IMR-90 (cell line): ENCODE measurements at regions not wholly inside any gene's neighbourhood (a gene's known extent, or its start where the extent isn't known, plus 50 kb on each side); places are given as distances from the start of the nearest gene placed in this dataset.

Source experiments
- ATAC-seq: fragments of 200-7000 bp; cut with Tn5 transposase; 2 replicates; pipeline ENCODE4 v1.9.1; 2020; ENCODE audit warnings: low read depth, mild to moderate bottlenecking, moderate library complexity
- BruUV-seq: library from RNA; stranded (reverse); fragments of 400-500 nt; replicated peaks from 2 replicates; lab custom pipeline; 2021; lab: Mats Ljungman, UMichigan
- CTCF ChIA-PET: fragments of 300-600 bp; formaldehyde crosslinking; extraction: SDS; loops from one replicate; lab custom pipeline; 2021; ENCODE audit warnings: antibody characterized with exemption; lab: Yijun Ruan, JAX
- POLR2A ChIA-PET: fragments of 300-600 bp; sonication (Branson Sonifier 250); formaldehyde crosslinking; loops from one replicate; lab custom pipeline; 2022; ENCODE audit warnings: antibody characterized with exemption; ENCODE audit not compliant: unreplicated experiment; lab: Charles Lee
- DNase-seq: peaks from one replicate; pipeline ENCODE4 v3.0.0; 2013
- H2AFZ ChIP-seq: replicated peaks from 2 replicates; pipeline ENCODE3; 2013; ENCODE audit warnings: low read length, mild to moderate bottlenecking; ENCODE audit not compliant: poor library complexity
- H2AK5ac ChIP-seq: 2 replicates; pipeline ENCODE4 v1.6.1; 2013; ENCODE audit warnings: low read depth, low read length, inconsistent platforms
- H2AK9ac ChIP-seq: replicated peaks from 2 replicates; pipeline ENCODE3; 2013; ENCODE audit warnings: mild to moderate bottlenecking, low read depth, low read length, moderate library complexity; ENCODE audit not compliant: poor library complexity
- H2BK120ac ChIP-seq: 2 replicates; pipeline ENCODE4 v1.6.1; 2013; ENCODE audit warnings: low read depth, low read length, inconsistent platforms
- H2BK15ac ChIP-seq: 3 replicates; pipeline ENCODE4 v1.6.1; 2013; ENCODE audit warnings: low read depth, low read length, inconsistent platforms
- H2BK20ac ChIP-seq: 2 replicates; pipeline ENCODE4 v1.6.1; 2013; ENCODE audit warnings: low read depth, mild to moderate bottlenecking, inconsistent platforms, low read length, moderate library complexity
- H2BK5ac ChIP-seq: 2 replicates; pipeline ENCODE4 v1.6.1; 2013; ENCODE audit warnings: mild to moderate bottlenecking, low read depth, low read length, inconsistent platforms; ENCODE audit not compliant: poor library complexity, severe bottlenecking
- H3K14ac ChIP-seq: replicated peaks from 2 replicates; pipeline ENCODE4 v1.6.1; 2013; ENCODE audit warnings: low read depth, low read length, inconsistent platforms
- H3K18ac ChIP-seq: 2 replicates; pipeline ENCODE4 v1.6.1; 2013; ENCODE audit warnings: low read depth, low read length, control low read depth
- H3K23ac ChIP-seq: 2 replicates; pipeline ENCODE4 v1.6.1; 2013; ENCODE audit warnings: low read depth, low read length, inconsistent platforms
- H3K27ac ChIP-seq: 2 replicates; pipeline ENCODE4 v1.5.1; 2013; ENCODE audit warnings: mild to moderate bottlenecking, control low read depth, low read length; ENCODE audit not compliant: insufficient read depth
- H3K27me3 ChIP-seq: 2 replicates; pipeline ENCODE4 v1.6.1; 2013; ENCODE audit warnings: low read length; ENCODE audit not compliant: control insufficient read depth, insufficient read depth
- H3K36me3 ChIP-seq: 2 replicates; pipeline ENCODE4 v1.6.1; 2013; ENCODE audit warnings: low read length, mixed read lengths; ENCODE audit not compliant: control insufficient read depth, insufficient read depth
- H3K4ac ChIP-seq: 2 replicates; pipeline ENCODE4 v1.6.1; 2013; ENCODE audit warnings: low read depth, low read length, inconsistent platforms
- H3K4me1 ChIP-seq: 2 replicates; pipeline ENCODE4 v1.6.1; 2013; ENCODE audit warnings: low read length, mixed read lengths; ENCODE audit not compliant: control insufficient read depth, insufficient read depth
- H3K4me2 ChIP-seq: 2 replicates; pipeline ENCODE4 v1.6.1; 2013; ENCODE audit warnings: low read depth, mild to moderate bottlenecking, control low read depth, low read length, moderate library complexity
- H3K4me3 ChIP-seq: 2 replicates; pipeline ENCODE4 v1.5.1; 2013; ENCODE audit warnings: low read depth, mild to moderate bottlenecking, control low read depth, low read length, moderate library complexity; ENCODE audit not compliant: insufficient read depth
- H3K56ac ChIP-seq: 2 replicates; pipeline ENCODE4 v1.6.1; 2013; ENCODE audit warnings: low read length, inconsistent platforms; ENCODE audit not compliant: insufficient read depth; ENCODE audit errors: extremely low read depth
- H3K79me1 ChIP-seq, 2 experiments: 2 replicates each; pipeline ENCODE4 v1.6.1; 2013; ENCODE audit warnings: low read length in 2 of 2, inconsistent platforms in 1 of 2, low read depth in 1 of 2
- H3K9ac ChIP-seq: 2 replicates; pipeline ENCODE4 v1.6.1; 2013; ENCODE audit warnings: low read depth, low read length, control low read depth
- H3K9me1 ChIP-seq: 2 replicates; pipeline ENCODE4 v1.6.1; 2013; ENCODE audit warnings: low read length, inconsistent platforms; ENCODE audit not compliant: insufficient read depth
- H3K9me3 ChIP-seq: 2 replicates; pipeline ENCODE4 v1.6.1; 2013; ENCODE audit warnings: low read length; ENCODE audit not compliant: control insufficient read depth, insufficient read depth
- H4K20me1 ChIP-seq: 2 replicates; pipeline ENCODE4 v1.6.1; 2013; ENCODE audit warnings: low read length, inconsistent platforms; ENCODE audit not compliant: insufficient read depth
- H4K5ac ChIP-seq: 2 replicates; pipeline ENCODE4 v1.6.1; 2013; ENCODE audit warnings: mild to moderate bottlenecking, low read depth, low read length, control low read depth
- H4K8ac ChIP-seq, 2 experiments: 2 replicates each; pipeline ENCODE4 v1.6.1; 2013; ENCODE audit warnings: low read depth in 2 of 2, low read length in 2 of 2, control low read depth in 1 of 2, inconsistent platforms in 1 of 2
- H4K91ac ChIP-seq: 2 replicates; pipeline ENCODE4 v1.6.1; 2013; ENCODE audit warnings: low read depth, low read length, inconsistent platforms; ENCODE audit not compliant: insufficient read depth
- ELK1 ChIP-seq: fragments of 150-350 bp; IDR thresholded peaks from 2 replicates; pipeline ENCODE4 v1.6.1; 2016; ENCODE audit warnings: low read depth, mild to moderate bottlenecking, low read length, moderate library complexity, borderline replicate concordance
- MAZ ChIP-seq: IDR thresholded peaks from 2 replicates; pipeline ENCODE4 v1.6.1; 2012; ENCODE audit warnings: low read depth, mild to moderate bottlenecking, low read length, improper control_type of control experiment, moderate library complexity, borderline replicate concordance
- NFE2L2 ChIP-seq: fragments of 150-350 bp; IDR thresholded peaks from 2 replicates; pipeline ENCODE4 v1.6.1; 2016; ENCODE audit warnings: low read depth, mild to moderate bottlenecking, low read length
- POLR2A ChIP-seq: IDR thresholded peaks from 2 replicates; pipeline ENCODE4 v1.6.1; 2012; ENCODE audit warnings: mild to moderate bottlenecking, low read depth, low read length
- RAD21 ChIP-seq: IDR thresholded peaks from 2 replicates; pipeline ENCODE4 v1.6.1; 2012; ENCODE audit warnings: low read length, improper control_type of control experiment
- USF2 ChIP-seq: fragments of 150-350 bp; IDR thresholded peaks from 2 replicates; pipeline ENCODE4 v1.6.1; 2017; ENCODE audit warnings: mild to moderate bottlenecking, antibody characterized with exemption, low read length, low read depth
- WGBS, 2 experiments: methylation state at CpG; one replicate each; pipeline versions ENCODE4 v1.1.5 to v1.1.7; 2013; ENCODE audit warnings: missing lambda C conversion rate in 2 of 2; ENCODE audit not compliant: insufficient read length in 1 of 2; ENCODE audit errors: extremely low coverage in 2 of 2; 5-methylcytosine and 5-hydroxymethylcytosine counted together
- dilution Hi-C: fragments of 300-500 bp; cut with HindIII; formaldehyde crosslinking; loops from one replicate; pipeline ENCODE4 v1.14.3; 2018; ENCODE audit warnings: low sequenced_read_pairs; ENCODE audit not compliant: unreplicated experiment
- in situ Hi-C: fragments of 300-500 bp; cut with MboI; formaldehyde crosslinking; loops from 3 replicates; pipeline ENCODE4 v1.14.3; 2019; ENCODE audit warnings: low sequenced_read_pairs, inconsistent platforms, mixed read lengths
- intact Hi-C: fragments of 100-400 bp; cut with micrococcal nuclease; formaldehyde crosslinking; loops from 2 replicates; pipeline ENCODE4 v1.10.0; 2022

GRCh38 chr2:16840496-16841172 is 175.0 kb upstream of the CYRIA start:
- no peak overlapping the region for H3K4ac ChIP-seq
- no peak overlapping the region for H3K14ac ChIP-seq
- 30% methylated on average over 2 of the region's 9 CpGs; no CpG with 5 or more reads in 1 of the 2 experiments for WGBS, 2 experiments
- H2AK5ac ChIP-seq = no peak overlapping the region
- H2AK9ac ChIP-seq = no peak overlapping the region
- no peaks in the 10 kb centered on the region for H3K36me3 ChIP-seq
- no peak overlapping the region for H2BK5ac ChIP-seq
- H3K4me1 ChIP-seq = no peaks in the 10 kb centered on the region
- in situ Hi-C loops (no loop called here), intact Hi-C loops (no loop called here), dilution Hi-C loops (no loop called here)
- no peak overlapping the region for H3K23ac ChIP-seq
- no peak overlapping the region for H3K56ac ChIP-seq
- ATAC-seq (no peak), DNase-seq (no peak)
- H3K4me3 ChIP-seq = no peak overlapping the region
- no peaks in the 10 kb centered on the region for H3K79me1 ChIP-seq
- H2AFZ ChIP-seq = no peak overlapping the region
- no peak overlapping the region for H3K18ac ChIP-seq
- no peak overlapping the region for H2BK20ac ChIP-seq
- H3K9ac ChIP-seq = no peak overlapping the region
- H3K27me3 ChIP-seq = no peaks in the 10 kb centered on the region
- no peak overlapping the region for H3K27ac ChIP-seq
- no peaks in the 10 kb centered on the region for H3K9me1 ChIP-seq
- TF ChIP-seq NFE2L2 (no peak), RAD21 (no peak), ELK1 (no peak), MAZ (no peak), POLR2A (no peak), USF2 (no peak)
- H3K9me3 ChIP-seq = peaks cover 5% of the 10 kb centered on the region; the same call in 1 of the 2 replicates
- no peak overlapping the region for H2BK15ac ChIP-seq
- ChIA-PET POLR2A (no interaction called here), CTCF (no interaction called here)
- BruUV-seq = no TSS peak
- H4K91ac ChIP-seq = no peak overlapping the region
- H4K5ac ChIP-seq = no peak overlapping the region
- no peak overlapping the region for H2BK120ac ChIP-seq
- H4K8ac ChIP-seq = no peak overlapping the region
- H3K4me2 ChIP-seq = no peak overlapping the region
- no peaks in the 10 kb centered on the region for H4K20me1 ChIP-seq
